Left forelimb (tissue), 1 donor: ENCODE measurements at regions not wholly inside any gene's neighbourhood (a gene's known extent, or its start where the extent isn't known, plus 50 kb on each side); places are given as distances from the start of the nearest gene placed in this dataset.
"Not testable (repeated sequence)": the region's sequence is repeated elsewhere in the genome, so short reads cannot be mapped to it uniquely, and the experiment has no call there.

Experiments
- DNase-seq: peaks from one replicate; pipeline ENCODE4 v3.0.0-alpha.2; 2018; ENCODE audit warnings: low spot score

GRCh38 chr9:81071108-81071507 lies 618.2 kb downstream of the TLE1 start:
- DNase-seq = no peak

- no peak for DNase-seq
These were observed 618.7 kb downstream of the TLE1 start for GRCh38 chr9:81070689-81071088.

- no peak for DNase-seq
These were observed 619.4 kb downstream of the TLE1 start for GRCh38 chr9:81069923-81070322.

GRCh38 chr9:81069038-81069795 lies 620.1 kb downstream of the TLE1 start:
- DNase-seq = no peak

- DNase-seq = not testable (repeated sequence)
These were observed 626.4 kb downstream of the TLE1 start for GRCh38 chr9:81062995-81063394.

- no peak for DNase-seq
These were observed 630.6 kb downstream of the TLE1 start for GRCh38 chr9:81058782-81059181.

- DNase-seq = no peak
These were observed 635.9 kb downstream of the TLE1 start for GRCh38 chr9:81053298-81054025.

- DNase-seq = no peak
These were observed 636.5 kb downstream of the TLE1 start for GRCh38 chr9:81052846-81053245.

- no peak for DNase-seq
These were observed 642.1 kb downstream of the TLE1 start for GRCh38 chr9:81047280-81047679.

GRCh38 chr9:81045658-81046057 lies 643.7 kb downstream of the TLE1 start:
- no peak for DNase-seq

- DNase-seq = no peak
These were observed 651.5 kb downstream of the TLE1 start for GRCh38 chr9:81037889-81038288.

GRCh38 chr9:81035601-81036000 lies 653.7 kb downstream of the TLE1 start:
- no peak for DNase-seq

GRCh38 chr9:81035171-81035570 lies 654.2 kb downstream of the TLE1 start:
- no peak for DNase-seq

GRCh38 chr9:81032831-81033230 lies 656.5 kb downstream of the TLE1 start:
- DNase-seq = no peak

GRCh38 chr9:81032030-81032572 lies 657.2 kb downstream of the TLE1 start:
- no peak for DNase-seq

GRCh38 chr9:81031422-81032029 lies 657.8 kb downstream of the TLE1 start:
- DNase-seq = no peak

GRCh38 chr9:81030027-81030426 lies 659.3 kb downstream of the TLE1 start:
- DNase-seq = no peak

GRCh38 chr9:81028504-81028903 lies 660.8 kb downstream of the TLE1 start:
- DNase-seq = no peak

GRCh38 chr9:81022177-81022576 lies 667.2 kb downstream of the TLE1 start:
- DNase-seq = no peak

- DNase-seq = not testable (repeated sequence)
These were observed 674.4 kb downstream of the TLE1 start for GRCh38 chr9:81014945-81015344.

- not testable (repeated sequence) for DNase-seq
These were observed 676.2 kb downstream of the TLE1 start for GRCh38 chr9:81013191-81013590.

- no peak for DNase-seq
These were observed 686.4 kb downstream of the TLE1 start for GRCh38 chr9:81002906-81003305.

- DNase-seq = no peak
These were observed 687.1 kb downstream of the TLE1 start for GRCh38 chr9:81002242-81002641.
